ENCODE measurements at regions not wholly inside any gene's neighbourhood (a gene's known extent, or its start where the extent isn't known, plus 50 kb on each side); places are given as distances from the start of the nearest gene placed in this dataset.
"Not testable (repeated sequence)": the region's sequence is repeated elsewhere in the genome, so short reads cannot be mapped to it uniquely, and the experiment has no call there.

DNA sequence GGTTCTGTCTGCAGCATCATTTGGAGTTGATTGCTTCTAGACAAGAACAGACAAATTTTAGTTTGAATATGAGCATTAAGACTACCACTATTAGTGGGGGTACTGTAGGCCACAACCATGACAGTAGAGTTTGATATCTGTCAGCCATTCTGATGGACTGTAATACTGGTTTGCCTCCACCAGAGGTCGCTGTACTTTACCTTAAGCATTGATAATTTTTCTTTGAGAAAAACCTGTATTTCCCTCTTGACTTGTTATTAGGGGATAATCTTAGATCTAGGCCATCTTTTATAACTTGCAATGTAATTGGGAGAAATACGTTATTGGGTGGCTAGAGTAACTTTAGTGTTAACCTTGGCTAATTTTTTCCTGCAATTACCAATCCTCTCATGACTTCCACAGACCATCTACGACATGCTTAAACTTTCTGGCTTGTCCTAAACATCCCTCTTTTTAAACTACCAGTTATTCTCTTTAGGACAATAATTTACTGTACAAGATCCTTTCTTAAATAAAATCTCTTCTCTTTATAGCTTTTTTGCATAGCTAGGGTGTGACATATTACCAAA, 562.4 kb downstream of the MAGEB5 start:
- TF ChIP-seq, protein P1, sequence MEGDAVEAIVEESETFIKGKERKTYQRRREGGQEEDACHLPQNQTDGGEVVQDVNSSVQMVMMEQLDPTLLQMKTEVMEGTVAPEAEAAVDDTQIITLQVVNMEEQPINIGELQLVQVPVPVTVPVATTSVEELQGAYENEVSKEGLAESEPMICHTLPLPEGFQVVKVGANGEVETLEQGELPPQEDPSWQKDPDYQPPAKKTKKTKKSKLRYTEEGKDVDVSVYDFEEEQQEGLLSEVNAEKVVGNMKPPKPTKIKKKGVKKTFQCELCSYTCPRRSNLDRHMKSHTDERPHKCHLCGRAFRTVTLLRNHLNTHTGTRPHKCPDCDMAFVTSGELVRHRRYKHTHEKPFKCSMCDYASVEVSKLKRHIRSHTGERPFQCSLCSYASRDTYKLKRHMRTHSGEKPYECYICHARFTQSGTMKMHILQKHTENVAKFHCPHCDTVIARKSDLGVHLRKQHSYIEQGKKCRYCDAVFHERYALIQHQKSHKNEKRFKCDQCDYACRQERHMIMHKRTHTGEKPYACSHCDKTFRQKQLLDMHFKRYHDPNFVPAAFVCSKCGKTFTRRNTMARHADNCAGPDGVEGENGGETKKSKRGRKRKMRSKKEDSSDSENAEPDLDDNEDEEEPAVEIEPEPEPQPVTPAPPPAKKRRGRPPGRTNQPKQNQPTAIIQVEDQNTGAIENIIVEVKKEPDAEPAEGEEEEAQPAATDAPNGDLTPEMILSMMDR (IDR thresholded peaks at IDR 0.05) = peak in 2 of 4 donors; percentile 7 to 10
- no peaks in the 10 kb centered on the region for H3K36me3 ChIP-seq
- intact Hi-C loops (cut with DNase I) = no loop called here
- ATAC-seq (no peak), DNase-seq (no peak), FAIRE-seq (no peak)
- no peak overlapping the region for H3K4me3 ChIP-seq
- H3K9me3 ChIP-seq = no peaks in the 10 kb centered on the region
- H3K4me1 ChIP-seq = no peaks in the 10 kb centered on the region
- peaks cover 0 to 9% (median 0%) of the 10 kb centered on the region in 4 donors for H3K27me3 ChIP-seq
- no peak overlapping the region for H3K27ac ChIP-seq
- WGBS, 2 donors = 71 to 75% methylated on average over 3 of the region's 3 CpGs

DNA sequence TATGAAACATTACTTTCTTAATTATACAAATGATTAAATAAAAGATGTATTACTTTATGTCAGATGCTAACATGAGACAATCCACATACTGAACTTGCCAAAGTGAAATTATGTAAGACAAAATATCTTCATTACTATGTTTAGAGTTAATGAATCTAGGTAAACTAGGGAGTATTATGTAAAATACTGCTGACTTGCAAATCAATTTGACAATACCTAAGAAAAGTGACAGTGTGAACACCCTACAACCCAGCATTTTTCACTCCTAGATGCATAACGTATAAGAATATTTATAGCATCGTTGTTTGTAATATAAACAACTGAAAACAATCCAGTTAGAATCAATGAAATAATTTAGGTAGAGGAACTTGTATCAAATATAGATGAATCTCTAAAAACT, 546.3 kb downstream of the MAGEB5 start:
- TF ChIP-seq, protein P1 (IDR thresholded peaks at IDR 0.05) = no peak
- no peak overlapping the region for H3K27ac ChIP-seq
- ATAC-seq = no peak
- intact Hi-C loops (cut with DNase I) = no loop called here
- peaks cover 0 to 11% (median 2%) of the 10 kb centered on the region in 4 donors for H3K27me3 ChIP-seq
- 59 to 78% methylated on average over 2 of the region's 2 CpGs for WGBS, 2 donors
- no peak for DNase-seq
- no peaks in the 10 kb centered on the region for H3K4me1 ChIP-seq
- no peak overlapping the region for H3K4me3 ChIP-seq
- no peak for FAIRE-seq
- no peaks in the 10 kb centered on the region for H3K9me3 ChIP-seq
- H3K36me3 ChIP-seq = no peaks in the 10 kb centered on the region

DNA sequence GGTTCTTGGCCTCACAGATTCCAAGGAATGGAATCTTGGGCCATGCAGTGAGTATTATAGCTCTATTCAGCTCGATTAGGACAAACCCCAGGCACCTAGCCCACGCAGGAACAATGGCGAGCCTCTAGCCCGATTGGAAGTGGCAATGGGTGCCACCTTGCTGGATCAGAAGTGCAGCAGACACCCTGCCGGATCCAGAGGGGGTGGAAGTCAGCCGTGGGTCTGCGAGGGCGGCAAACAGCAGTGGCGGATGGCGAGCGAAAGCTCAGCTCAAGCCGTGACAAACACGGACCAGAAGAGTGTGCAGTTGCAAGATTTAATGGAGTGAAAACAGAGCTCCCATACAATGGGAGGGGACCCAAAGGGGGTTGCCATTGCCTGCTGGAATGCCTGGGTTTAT, 539.8 kb downstream of the MAGEB5 start:
- H3K27ac ChIP-seq; H3K36me3 ChIP-seq; FAIRE-seq; DNase-seq; H3K27me3 ChIP-seq; ATAC-seq; intact Hi-C loops (cut with DNase I); H3K4me1 ChIP-seq; H3K4me3 ChIP-seq; H3K9me3 ChIP-seq: not testable (repeated sequence)
- WGBS, 2 donors = 70 to 74% methylated on average over 13 of the region's 13 CpGs

GRCh38 chrX:26747877-26748276, 531.9 kb downstream of the MAGEB5 start:
- Histone ChIP-seq H3K27me3 (peaks cover 0 to 4% (median 0%) of the 10 kb centered on the region in 4 donors), H3K27ac (no peak overlapping the region), H3K4me1 (no peaks in the 10 kb centered on the region), H3K9me3 (no peaks in the 10 kb centered on the region), H3K36me3 (no peaks in the 10 kb centered on the region), H3K4me3 (no peak overlapping the region)
- intact Hi-C loops (cut with DNase I) = no loop called here
- TF ChIP-seq, protein P1 (IDR thresholded peaks at IDR 0.05) = no peak
- WGBS, 2 donors = 74 to 76% methylated on average over 12 of the region's 12 CpGs
- peak in 1 of 6 donors; percentile 14 for DNase-seq
- FAIRE-seq = no peak
- ATAC-seq = no peak

- TF ChIP-seq, protein P1 (IDR thresholded peaks at IDR 0.05) = no peak
- peaks cover 0 to 4% (median 0%) of the 10 kb centered on the region in 4 donors for H3K27me3 ChIP-seq
- H3K27ac ChIP-seq = no peak overlapping the region
- no peaks in the 10 kb centered on the region for H3K4me1 ChIP-seq
- intact Hi-C loops (cut with DNase I) = no loop called here
- no peaks in the 10 kb centered on the region for H3K9me3 ChIP-seq
- peak in 1 of 6 donors; percentile 39 for DNase-seq
- no peak for FAIRE-seq
- no peak overlapping the region for H3K4me3 ChIP-seq
- no peaks in the 10 kb centered on the region for H3K36me3 ChIP-seq
- 74 to 85% methylated on average over 9 of the region's 9 CpGs for WGBS, 2 donors
- ATAC-seq = no peak
These were observed 506.9 kb downstream of the MAGEB5 start for GRCh38 chrX:26722666-26723428.
